ENCODE measurements at regions not wholly inside any gene's neighbourhood (a gene's known extent, or its start where the extent isn't known, plus 50 kb on each side); places are given as distances from the start of the nearest gene placed in this dataset.

- TF ChIP-seq POLR2A (IDR thresholded peaks at IDR 0.05; ENCODE audit: low read depth, low read length) (no peak), MAX (IDR thresholded peaks at IDR 0.05; ENCODE audit: insufficient read depth, insufficient read length) (no peak), CTCF (IDR thresholded peaks at IDR 0.05; ENCODE audit: extremely low read depth in 1 of 2, insufficient read depth in 1 of 2, low read depth in 1 of 2, low read length in 2 of 2) (no peak), FOS (IDR thresholded peaks at IDR 0.05; ENCODE audit: borderline replicate concordance, insufficient read depth, low read length) (no peak), MYC (IDR thresholded peaks at IDR 0.05; ENCODE audit: low read depth, low read length) (no peak), POLR2AphosphoS5 (IDR thresholded peaks at IDR 0.05; ENCODE audit: insufficient read depth, low read depth, low read length) (no peak), EZH2 (IDR thresholded peaks at IDR 0.05; ENCODE audit: borderline replicate concordance, low read depth, low read length, severe bottlenecking) (no peak), JUN (IDR thresholded peaks at IDR 0.05; ENCODE audit: borderline replicate concordance, insufficient read depth, insufficient read length, low read depth) (no peak)
These were observed 368.3 kb upstream of the MANEA start for GRCh38 chr6:95209074-95209473.

Data from endothelial cell of umbilical vein (primary cell).